Stimulated activated CD4-positive, alpha-beta T cell treated with anti-CD3 and anti-CD28 coated beads, Interleukin-1b, Interleukin-23, amount 100 ng/mL, for 1 hour (primary cell): ENCODE measurements at regions not wholly inside any gene's neighbourhood (a gene's known extent, or its start where the extent isn't known, plus 50 kb on each side); places are given as distances from the start of the nearest gene placed in this dataset.

Experiments used
- DNase-seq, 2 donors: peaks; one replicate each; pipeline ENCODE4 v3.0.0-alpha.2; 2020; ENCODE audit warnings: low read depth in 2 of 2

DNA sequence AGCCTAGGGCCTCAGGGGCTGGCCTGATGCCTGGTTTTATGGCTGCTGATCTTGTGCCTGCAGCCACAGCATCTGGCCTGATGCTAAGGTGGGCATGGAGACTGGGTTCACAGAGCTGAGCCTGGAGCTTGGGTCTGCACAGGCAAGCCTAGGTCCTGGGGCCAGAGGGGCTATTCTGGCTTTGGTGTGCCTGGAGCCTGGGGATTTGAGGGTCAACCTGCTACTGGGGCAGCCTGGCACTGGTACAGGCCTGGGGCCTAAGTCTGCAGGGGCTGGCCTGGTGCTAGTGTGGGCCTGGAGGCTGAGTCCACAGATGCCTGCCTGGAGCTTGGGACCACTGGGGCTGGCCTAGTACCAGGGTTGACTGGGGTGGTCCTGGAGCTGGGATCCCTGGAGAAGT is 481.8 kb upstream of the GHITM start:
- DNase-seq: no peak

DNA sequence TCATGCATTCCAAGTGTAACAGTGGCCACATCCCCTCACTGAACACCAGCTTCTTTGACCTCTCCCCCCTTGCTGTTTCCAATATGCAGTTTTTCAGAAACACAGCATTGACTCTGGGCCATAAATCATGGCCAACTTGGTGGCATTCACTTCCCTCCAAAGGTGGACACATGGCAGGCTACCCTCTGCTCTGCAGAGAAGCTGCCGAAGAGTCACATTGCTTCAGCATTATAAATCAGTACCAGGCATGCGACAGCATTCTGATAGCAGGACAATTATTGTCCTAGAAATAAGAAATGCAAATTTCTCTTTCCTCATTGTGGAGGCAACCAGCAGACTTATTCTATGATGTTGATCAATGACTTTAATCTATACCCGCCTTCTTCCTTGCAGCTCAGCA is 475.4 kb upstream of the GHITM start:
- DNase-seq: no peak

DNA sequence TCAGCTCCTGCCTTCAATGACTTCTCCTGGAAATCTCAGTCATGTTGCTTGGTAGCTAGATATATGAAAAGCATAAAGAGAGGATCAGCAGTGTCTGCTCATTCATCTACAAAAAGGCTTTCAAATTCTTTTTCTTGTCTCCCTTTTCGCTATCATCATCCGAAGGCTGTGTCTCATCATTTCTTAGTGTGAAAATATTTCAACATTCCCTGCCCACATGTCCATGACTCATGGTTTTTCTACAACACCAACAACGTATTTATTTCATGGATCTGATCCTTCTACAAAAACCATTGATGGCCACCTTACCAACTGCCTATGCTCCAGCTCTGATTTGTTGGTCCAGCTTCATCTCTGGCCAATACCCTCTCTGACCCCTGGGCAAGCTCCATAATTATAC is 472.5 kb upstream of the GHITM start:
- DNase-seq: no peak

DNA sequence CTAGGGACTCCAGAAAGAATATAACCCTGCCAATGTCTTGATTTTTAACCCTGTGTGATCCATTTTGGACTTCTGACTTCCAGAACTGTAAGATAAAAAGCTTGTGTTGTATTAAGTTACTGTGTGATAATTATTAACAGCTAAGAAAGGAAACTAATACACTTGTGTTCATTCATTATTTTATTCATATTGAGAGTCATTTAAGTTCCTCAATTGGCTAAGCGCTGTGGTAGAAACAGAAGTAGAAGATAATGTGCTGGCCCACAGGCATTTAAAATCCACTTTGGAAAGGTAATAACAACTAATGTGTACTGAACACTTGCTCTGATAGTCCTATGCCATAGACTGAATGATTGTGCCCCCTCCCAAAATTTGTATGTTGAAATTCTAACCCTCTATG is 471.7 kb upstream of the GHITM start:
- no peak for DNase-seq

GRCh38 chr10:83673316-83673715 is 466.0 kb upstream of the GHITM start:
- DNase-seq: no peak

DNA sequence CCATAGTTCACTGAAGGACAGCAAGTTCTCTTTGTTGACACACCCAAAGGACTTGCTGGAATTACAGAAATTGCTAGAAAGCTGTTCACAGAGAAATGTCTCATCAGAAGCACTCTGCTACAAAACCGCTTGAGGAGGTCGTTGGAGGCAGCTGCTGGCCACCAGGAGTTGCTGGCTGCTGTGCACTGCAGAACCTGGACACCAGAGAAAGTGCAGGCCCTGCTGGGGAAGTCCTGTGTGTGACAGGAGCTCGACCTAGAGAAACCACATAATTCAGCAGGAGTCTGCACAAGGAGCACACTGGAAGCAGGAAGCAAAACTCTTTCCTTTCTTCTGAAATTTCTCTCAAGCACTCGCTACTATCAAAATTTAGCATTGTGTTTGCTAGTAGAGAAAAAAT is 461.5 kb upstream of the GHITM start:
- DNase-seq: no peak

- no peak for DNase-seq
Observed at GRCh38 chr10:83678850-83679249, 460.5 kb upstream of the GHITM start.

- no peak for DNase-seq
Observed at GRCh38 chr10:83680470-83680891, 458.8 kb upstream of the GHITM start.

DNA sequence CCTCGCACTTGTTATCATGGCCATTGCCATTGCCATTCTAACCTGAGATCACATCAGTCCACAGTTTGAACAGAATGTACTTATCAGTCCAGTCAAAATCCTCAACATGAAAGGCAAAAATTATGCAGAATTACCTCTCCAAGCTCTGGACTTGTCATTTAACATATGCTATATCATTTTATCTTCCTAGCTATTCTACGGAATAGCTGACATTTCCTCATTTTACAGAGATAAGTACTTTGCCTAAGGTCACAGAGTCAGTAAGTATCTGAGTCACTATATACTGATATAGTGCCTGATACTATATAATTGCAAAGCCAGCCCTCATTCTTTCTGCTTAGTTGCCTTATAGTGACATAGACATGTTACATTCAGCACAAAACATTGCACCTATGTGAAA is 456.9 kb upstream of the GHITM start:
- DNase-seq: no peak

DNA sequence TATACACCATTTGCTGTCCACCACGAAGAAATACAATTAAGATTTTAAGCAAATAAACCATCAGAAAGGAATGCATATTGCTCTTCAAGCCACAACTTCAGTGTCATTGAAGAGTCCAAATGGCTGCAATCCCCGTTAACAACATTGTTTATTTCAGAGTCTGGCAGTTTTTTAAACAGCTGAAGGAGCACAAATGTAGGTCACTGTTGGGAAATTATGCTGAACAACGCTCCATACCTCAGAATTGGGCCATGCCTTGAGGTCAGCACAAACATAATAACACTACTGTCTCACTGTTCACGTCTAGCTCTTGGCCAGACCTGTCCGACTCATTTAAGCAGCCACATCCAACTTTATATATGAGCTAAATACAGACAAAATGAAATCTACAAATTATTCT is 453.9 kb upstream of the GHITM start:
- no peak for DNase-seq

- DNase-seq: no peak
Observed at GRCh38 chr10:83691791-83692596, 447.3 kb upstream of the GHITM start.

- no peak for DNase-seq
Observed at GRCh38 chr10:83698899-83699298, 440.4 kb upstream of the GHITM start.

GRCh38 chr10:83701799-83702198 is 437.5 kb upstream of the GHITM start:
- DNase-seq: no peak

GRCh38 chr10:83702731-83703130 is 436.6 kb upstream of the GHITM start:
- no peak for DNase-seq

DNA sequence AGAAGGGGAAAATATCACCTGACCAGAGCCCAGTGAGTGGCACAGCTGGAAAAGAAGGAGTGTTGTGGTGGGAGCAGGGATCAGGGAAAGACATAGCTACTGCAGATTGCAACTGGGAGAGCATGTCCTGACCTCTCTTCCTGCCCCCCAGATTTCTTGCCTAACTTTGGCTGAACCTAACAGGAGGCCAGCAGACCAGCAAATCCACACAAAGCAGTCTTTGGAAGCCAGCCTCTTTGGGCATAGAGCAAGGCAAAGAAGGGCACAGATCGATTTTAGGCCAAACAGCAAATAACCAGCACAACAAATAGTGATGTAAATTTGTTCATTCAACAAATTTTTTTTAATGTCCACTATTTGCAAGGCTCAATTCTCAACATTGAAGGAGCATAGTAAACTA is 433.2 kb upstream of the GHITM start:
- no peak for DNase-seq

- no peak for DNase-seq
Observed at GRCh38 chr10:83706952-83707582, 432.2 kb upstream of the GHITM start.

- DNase-seq: no peak
Observed at GRCh38 chr10:83713423-83713822, 425.9 kb upstream of the GHITM start.

DNA sequence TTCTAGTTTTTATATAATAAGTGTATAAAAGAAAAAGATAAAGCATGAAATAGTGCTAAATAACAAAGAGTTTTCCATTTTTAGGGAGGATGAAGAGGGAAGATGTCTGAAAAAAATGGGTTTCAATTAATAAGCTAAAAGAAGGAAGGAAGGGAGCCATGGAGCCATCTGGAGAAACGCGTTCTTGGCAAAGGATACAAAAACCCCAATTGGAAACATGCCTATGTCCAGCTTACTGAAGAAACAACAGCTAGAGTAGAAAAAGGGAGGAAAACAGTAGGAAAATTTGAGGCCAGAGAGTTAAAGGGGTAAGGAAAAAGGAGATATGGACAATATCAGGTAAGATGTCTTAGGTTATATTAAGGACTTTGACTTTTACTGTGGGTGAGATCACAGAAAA is 416.2 kb upstream of the GHITM start:
- no peak for DNase-seq

- no peak for DNase-seq
Observed at GRCh38 chr10:83724471-83725241, 414.7 kb upstream of the GHITM start.

- DNase-seq: no peak
Observed at GRCh38 chr10:83725567-83725966, 413.7 kb upstream of the GHITM start.

- no peak for DNase-seq
Observed at GRCh38 chr10:83734278-83734677, 405.0 kb upstream of the GHITM start.

DNA sequence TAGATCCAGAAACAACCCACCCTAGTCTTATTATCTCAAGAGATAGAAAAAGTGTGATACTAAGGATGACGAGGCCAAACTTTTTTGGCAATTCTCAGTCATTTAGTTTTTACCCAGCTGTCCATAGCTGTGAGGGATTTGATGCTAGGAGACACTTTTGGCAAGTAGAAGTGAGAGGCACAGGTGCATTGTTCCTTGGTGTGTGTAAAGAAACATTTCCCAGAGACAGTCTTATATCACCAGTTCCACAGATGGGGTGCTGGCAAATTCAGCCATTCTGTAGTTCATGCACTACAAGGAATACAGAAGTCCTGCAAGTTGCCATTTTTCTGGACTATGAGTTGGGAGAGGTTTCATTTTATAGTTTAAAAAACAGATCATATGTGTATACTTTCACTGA is 403.3 kb upstream of the GHITM start:
- DNase-seq: no peak

- no peak for DNase-seq
Observed at GRCh38 chr10:83750604-83751003, 388.7 kb upstream of the GHITM start.
